Pancreas (tissue), 10 donors: ENCODE measurements at regions not wholly inside any gene's neighbourhood (a gene's known extent, or its start where the extent isn't known, plus 50 kb on each side); places are given as distances from the start of the nearest gene placed in this dataset.

ENCODE experiments used
- ATAC-seq, 4 donors: fragments of 200-7000 bp; cut with Tn5 transposase; one replicate each; pipeline versions ENCODE4 v1.8.0 to v1.9.1; 2020; ENCODE audit warnings: mild to moderate bottlenecking in 4 of 4, moderate library complexity in 4 of 4
- DNase-seq, 6 donors: peaks; one replicate each; pipeline ENCODE4 v3.0.0-alpha.2; 2020
- FAIRE-seq: peaks from 2 replicates; lab custom pipeline; 2012; peaks lifted over from hg19 to GRCh38; lab: Jason Lieb, UNC
- H3K27ac ChIP-seq, 4 donors: fragments of 200-600 bp; sonication (generic); 1 replicate in 3 of 4; 2 replicates in 1 of 4; pipeline versions ENCODE4 v1.5.0 to v1.8.0; 2020
- H3K27me3 ChIP-seq, 4 donors: fragments of 200-600 bp; one replicate each; pipeline ENCODE4 v1.8.0; 2021
- H3K36me3 ChIP-seq, 3 donors: fragments of 200-600 bp; sonication (generic) in 1 of 3; one replicate each; pipeline versions ENCODE4 v1.5.0 to v1.8.0; 2020 to 2021
- H3K4me1 ChIP-seq, 3 donors: fragments of 200-600 bp; one replicate each; pipeline ENCODE4 v1.8.0; 2021
- H3K4me3 ChIP-seq, 4 donors: fragments of 200-600 bp; sonication (generic) in 2 of 4; one replicate each; pipeline versions ENCODE4 v1.5.0 to v1.8.0; 2020 to 2021
- H3K9me3 ChIP-seq, 4 donors: fragments of 200-600 bp; one replicate each; pipeline ENCODE4 v1.8.0; 2021
- CTCF ChIP-seq, 4 donors: fragments of 200-600 bp; sonication (generic) in 3 of 4; IDR thresholded peaks; one replicate each; pipeline versions ENCODE4 v1.5.0 to v1.8.0; 2021; ENCODE audit warnings: antibody characterized with exemption in 4 of 4
- WGBS, 2 donors: extraction: QIAGEN DNeasy Blood & Tissue Kit; methylation state at CpG; one replicate each; pipeline ENCODE4 v1.1.7; 2013; 5-methylcytosine and 5-hydroxymethylcytosine counted together
- intact Hi-C, 3 donors: fragments of 100-400 bp; cut with DNase I; formaldehyde crosslinking; loops; one replicate each; pipeline versions ENCODE4 v1.11.1 to v1.14.2; 2022
- donor health status: healthy with polysubstance abuse.
- donor health status: DM: no; HTN: no; CAD: no; lungs with moderate emphysema.
- donor health status: DM: no; HTN: no; CAD: no.
- donor health status: control.
- donor health status: control.
- donor health status: Bipolar disorder and iron deficiency.
- donor health status: DM: yes; HTN: yes; CAD: no.
- donor health status: DM: no; HTN: no; CAD: no.
- donor health status: DM: no; HTN: no; CAD: no.
- donor health status: DM: yes; HTN: yes; CAD: no.

- H3K27me3 ChIP-seq = no peaks in the 10 kb centered on the region
Observed at GRCh38 chr6:133108419-133108818, 132.7 kb upstream of the EYA4 start.

GRCh38 chr6:133114973-133115372, 126.2 kb upstream of the EYA4 start:
- WGBS, 2 donors = 90 to 97% methylated on average over 1 of the region's 1 CpG
- no peak for FAIRE-seq
- no peaks in the 10 kb centered on the region for H3K27me3 ChIP-seq
- no peak overlapping the region for H3K27ac ChIP-seq
- intact Hi-C loops = no loop called here
- no peaks in the 10 kb centered on the region for H3K36me3 ChIP-seq
- no peaks in the 10 kb centered on the region for H3K9me3 ChIP-seq
- no peak for DNase-seq
- no peak for ATAC-seq
- no peak for TF ChIP-seq CTCF (IDR thresholded peaks at IDR 0.05)
- no peaks in the 10 kb centered on the region for H3K4me1 ChIP-seq
- H3K4me3 ChIP-seq = no peak overlapping the region

More at GRCh38 chr6:133108419-133108818, 132.7 kb upstream of the EYA4 start:
- WGBS, 2 donors = 39 to 50% methylated on average over 2 of the region's 2 CpGs
- H3K9me3 ChIP-seq = no peaks in the 10 kb centered on the region
- ATAC-seq (no peak), FAIRE-seq (no peak), DNase-seq (no peak)
- H3K36me3 ChIP-seq = no peaks in the 10 kb centered on the region
- no peak overlapping the region for H3K27ac ChIP-seq
- intact Hi-C loops = no loop called here
- no peaks in the 10 kb centered on the region for H3K4me1 ChIP-seq
- TF ChIP-seq CTCF (IDR thresholded peaks at IDR 0.05) = no peak
- H3K4me3 ChIP-seq = no peak overlapping the region

GRCh38 chr6:133115946-133116345, 125.2 kb upstream of the EYA4 start:
- WGBS, 2 donors = 46 to 74% methylated on average over 2 of the region's 2 CpGs
- DNase-seq = no peak
- Histone ChIP-seq H3K4me1 (no peaks in the 10 kb centered on the region), H3K4me3 (no peak overlapping the region), H3K27ac (no peak overlapping the region), H3K9me3 (no peaks in the 10 kb centered on the region), H3K27me3 (no peaks in the 10 kb centered on the region), H3K36me3 (no peaks in the 10 kb centered on the region)
- FAIRE-seq = no peak
- intact Hi-C loops = no loop called here
- TF ChIP-seq CTCF (IDR thresholded peaks at IDR 0.05) = no peak
- no peak for ATAC-seq

- H3K9me3 ChIP-seq = no peaks in the 10 kb centered on the region
- H3K27ac ChIP-seq = no peak overlapping the region
- TF ChIP-seq CTCF (IDR thresholded peaks at IDR 0.05) = no peak
- no peaks in the 10 kb centered on the region for H3K4me1 ChIP-seq
- intact Hi-C loops = no loop called here
- ATAC-seq = no peak
- DNase-seq = no peak
- no peaks in the 10 kb centered on the region for H3K27me3 ChIP-seq
- no peak for FAIRE-seq
- WGBS, 2 donors = 53 to 83% methylated on average over 2 of the region's 2 CpGs
- no peaks in the 10 kb centered on the region for H3K36me3 ChIP-seq
- H3K4me3 ChIP-seq = no peak overlapping the region
Observed at GRCh38 chr6:133128191-133128590, 113.0 kb upstream of the EYA4 start.

GRCh38 chr6:133129556-133129955, 111.6 kb upstream of the EYA4 start:
- no peak for DNase-seq
- Histone ChIP-seq H3K9me3 (no peaks in the 10 kb centered on the region), H3K4me1 (no peaks in the 10 kb centered on the region), H3K36me3 (no peaks in the 10 kb centered on the region), H3K4me3 (no peak overlapping the region), H3K27ac (no peak overlapping the region), H3K27me3 (no peaks in the 10 kb centered on the region)
- no peak for FAIRE-seq
- no peak for ATAC-seq
- WGBS, 2 donors = 52 to 75% methylated on average over 1 of the region's 1 CpG
- intact Hi-C loops = no loop called here
- no peak for TF ChIP-seq CTCF (IDR thresholded peaks at IDR 0.05)
